ENCODE measurements at regions not wholly inside any gene's neighbourhood (a gene's known extent, or its start where the extent isn't known, plus 50 kb on each side); places are given as distances from the start of the nearest gene placed in this dataset.

DNA sequence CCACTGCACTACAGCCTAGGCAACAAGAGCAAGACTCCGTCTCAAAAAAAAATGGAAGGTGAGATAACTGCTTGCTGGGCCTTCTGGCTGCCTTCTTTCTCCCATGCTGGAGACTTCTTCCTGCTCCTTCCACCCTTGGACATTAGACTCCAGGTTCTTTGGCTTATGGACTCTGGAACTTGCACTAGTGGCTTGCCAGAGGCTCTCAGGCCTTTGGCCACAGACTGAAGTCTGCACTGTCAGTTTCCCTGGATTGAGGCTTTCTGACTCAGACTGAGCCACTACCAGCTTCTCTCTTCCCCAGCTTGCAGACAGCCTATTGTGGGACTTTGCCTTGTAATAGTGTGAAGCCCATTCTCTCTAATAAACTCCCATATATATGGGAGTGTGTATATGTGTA is 118.5 kb upstream of the SLC14A2 start:
- no peak overlapping the region for H3K4me3 ChIP-seq (replicated peaks in 1 of 3; ENCODE audit: low read depth in 2 of 3, low read length in 3 of 3)
- intact Hi-C loops (cut with micrococcal nuclease): no loop called here

DNA sequence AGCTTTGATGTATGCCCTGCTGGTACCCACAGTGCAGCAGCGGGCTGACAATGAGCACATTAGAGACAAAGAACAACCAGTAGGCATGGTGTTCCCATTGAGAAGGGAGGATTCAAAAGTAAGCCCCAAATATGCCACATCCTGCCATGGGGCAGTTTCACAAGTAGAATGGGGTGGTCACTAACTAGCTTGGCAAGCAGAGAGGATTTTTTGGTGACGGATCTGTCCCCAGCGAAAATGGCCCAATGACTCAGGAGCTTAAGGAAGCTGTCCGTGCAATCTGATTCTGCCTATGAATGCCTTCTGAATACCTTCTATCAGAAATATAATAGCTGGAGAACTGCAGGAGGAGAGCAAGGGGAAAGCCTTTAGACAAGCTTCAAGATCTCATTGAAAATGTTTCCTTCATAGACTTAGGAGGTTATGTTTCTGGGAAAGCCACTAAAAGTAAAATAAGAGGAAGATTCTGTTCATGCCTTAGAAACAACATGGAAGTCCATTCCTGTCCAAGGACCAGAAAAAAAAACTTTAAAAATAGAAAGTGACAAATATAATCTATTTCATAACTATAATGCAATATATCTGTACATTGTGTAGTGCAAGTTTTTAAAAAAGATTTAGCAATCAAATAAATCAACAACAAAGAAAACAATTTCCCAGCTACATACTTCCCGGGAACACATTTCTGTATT is 117.5 kb upstream of the SLC14A2 start:
- H3K9me3 Mint-ChIP-seq: peaks cover 0 to 4% (median 0%) of the 10 kb centered on the region in 7 donors
- 100% methylated on average over 3 of the region's 5 CpGs for WGBS (ENCODE audit: insufficient coverage)
- no peaks in the 10 kb centered on the region for H4K20me1 ChIP-seq (ENCODE audit: insufficient read depth, low read length)
- H3K36me3 Mint-ChIP-seq: no peaks in the 10 kb centered on the region
- H3K4me1 Mint-ChIP-seq: peaks cover under 1% of the 10 kb centered on the region
- intact Hi-C loops (cut with micrococcal nuclease): no loop called here
- H3K9me3 ChIP-seq (replicated peaks in 1 of 2; ENCODE audit: control insufficient read depth in 1 of 2, insufficient read depth in 1 of 2, low read length in 2 of 2): no peaks in the 10 kb centered on the region
- DNase-seq: no peak
- no peak overlapping the region for H3K4me3 ChIP-seq (replicated peaks in 1 of 3; ENCODE audit: low read depth in 2 of 3, low read length in 3 of 3)
- no peak overlapping the region for H2AFZ ChIP-seq (ENCODE audit: insufficient read depth, low read depth, low read length, poor library complexity, severe bottlenecking)
- H3K27me3 ChIP-seq (ENCODE audit: control insufficient read depth in 2 of 2, insufficient read depth in 2 of 2, low read length in 2 of 2): no peaks in the 10 kb centered on the region
- no peaks in the 10 kb centered on the region for H3K4me1 ChIP-seq (ENCODE audit: control insufficient read depth in 1 of 2, insufficient read depth in 2 of 2, low read length in 2 of 2)
- no peak overlapping the region for H3K27ac Mint-ChIP-seq
- no peak overlapping the region for H3K4me2 ChIP-seq (replicated peaks; ENCODE audit: extremely low read depth, low read length, poor library complexity, severe bottlenecking)
- no peak overlapping the region for H3K27ac ChIP-seq (ENCODE audit: low read depth in 1 of 2, low read length in 2 of 2)
- H3K4me3 Mint-ChIP-seq: no peak overlapping the region
- H3K36me3 ChIP-seq (replicated peaks in 1 of 2; ENCODE audit: control insufficient read depth in 1 of 2, insufficient read depth in 2 of 2, low read length in 2 of 2): no peaks in the 10 kb centered on the region
- H3K9ac ChIP-seq (ENCODE audit: insufficient read depth, low read length, poor library complexity, severe bottlenecking): no peak overlapping the region
- TF ChIP-seq, protein P1, sequence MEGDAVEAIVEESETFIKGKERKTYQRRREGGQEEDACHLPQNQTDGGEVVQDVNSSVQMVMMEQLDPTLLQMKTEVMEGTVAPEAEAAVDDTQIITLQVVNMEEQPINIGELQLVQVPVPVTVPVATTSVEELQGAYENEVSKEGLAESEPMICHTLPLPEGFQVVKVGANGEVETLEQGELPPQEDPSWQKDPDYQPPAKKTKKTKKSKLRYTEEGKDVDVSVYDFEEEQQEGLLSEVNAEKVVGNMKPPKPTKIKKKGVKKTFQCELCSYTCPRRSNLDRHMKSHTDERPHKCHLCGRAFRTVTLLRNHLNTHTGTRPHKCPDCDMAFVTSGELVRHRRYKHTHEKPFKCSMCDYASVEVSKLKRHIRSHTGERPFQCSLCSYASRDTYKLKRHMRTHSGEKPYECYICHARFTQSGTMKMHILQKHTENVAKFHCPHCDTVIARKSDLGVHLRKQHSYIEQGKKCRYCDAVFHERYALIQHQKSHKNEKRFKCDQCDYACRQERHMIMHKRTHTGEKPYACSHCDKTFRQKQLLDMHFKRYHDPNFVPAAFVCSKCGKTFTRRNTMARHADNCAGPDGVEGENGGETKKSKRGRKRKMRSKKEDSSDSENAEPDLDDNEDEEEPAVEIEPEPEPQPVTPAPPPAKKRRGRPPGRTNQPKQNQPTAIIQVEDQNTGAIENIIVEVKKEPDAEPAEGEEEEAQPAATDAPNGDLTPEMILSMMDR (IDR thresholded peaks at IDR 0.05): no peak
- H3K79me2 ChIP-seq (ENCODE audit: insufficient read depth, low read length): no peaks in the 10 kb centered on the region
- peaks cover 0 to 4% (median 2%) of the 10 kb centered on the region in 3 donors for H3K27me3 Mint-ChIP-seq (ENCODE audit: low read depth in 3 of 3)

More for the DNA sequence above, 118.5 kb upstream of the SLC14A2 start:
- Mint-ChIP-seq H3K27ac (no peak overlapping the region), H3K4me3 (no peak overlapping the region), H3K27me3 (ENCODE audit: low read depth in 3 of 3) (peaks cover 0 to 4% (median 2%) of the 10 kb centered on the region in 3 donors), H3K36me3 (no peaks in the 10 kb centered on the region), H3K9me3 (peaks cover 0 to 6% (median 0%) of the 10 kb centered on the region in 7 donors), H3K4me1 (no peaks in the 10 kb centered on the region)
- Histone ChIP-seq H3K4me1 (ENCODE audit: control insufficient read depth in 1 of 2, insufficient read depth in 2 of 2, low read length in 2 of 2) (no peaks in the 10 kb centered on the region), H3K27me3 (ENCODE audit: control insufficient read depth in 2 of 2, insufficient read depth in 2 of 2, low read length in 2 of 2) (no peaks in the 10 kb centered on the region), H3K79me2 (ENCODE audit: insufficient read depth, low read length) (no peaks in the 10 kb centered on the region), H2AFZ (ENCODE audit: insufficient read depth, low read depth, low read length, poor library complexity, severe bottlenecking) (no peak overlapping the region), H3K27ac (ENCODE audit: low read depth in 1 of 2, low read length in 2 of 2) (no peak overlapping the region), H3K36me3 (replicated peaks in 1 of 2; ENCODE audit: control insufficient read depth in 1 of 2, insufficient read depth in 2 of 2, low read length in 2 of 2) (no peaks in the 10 kb centered on the region), H3K4me2 (replicated peaks; ENCODE audit: extremely low read depth, low read length, poor library complexity, severe bottlenecking) (no peak overlapping the region), H3K9me3 (replicated peaks in 1 of 2; ENCODE audit: control insufficient read depth in 1 of 2, insufficient read depth in 1 of 2, low read length in 2 of 2) (no peaks in the 10 kb centered on the region), H3K9ac (ENCODE audit: insufficient read depth, low read length, poor library complexity, severe bottlenecking) (no peak overlapping the region), H4K20me1 (ENCODE audit: insufficient read depth, low read length) (no peaks in the 10 kb centered on the region)
- no CpG with 5 or more reads among the region's 1 CpG for WGBS (ENCODE audit: insufficient coverage)
- DNase-seq: no peak
- TF ChIP-seq, protein P1 (IDR thresholded peaks at IDR 0.05): no peak
